SK-N-MC (cell line): ENCODE measurements at regions not wholly inside any gene's neighbourhood (a gene's known extent, or its start where the extent isn't known, plus 50 kb on each side); places are given as distances from the start of the nearest gene placed in this dataset.

Experiments
- DNase-seq: peaks from one replicate; pipeline ENCODE4 v3.0.0-alpha.2; 2011; ENCODE audit warnings: low read depth, low spot score
- H3K27ac ChIP-seq: fragments of 200-600 bp; sonication (generic); 2 replicates; pipeline ENCODE4 v1.5.1; 2016; ENCODE audit warnings: mixed run types
- H3K36me3 ChIP-seq: fragments of 200-600 bp; sonication (generic); 2 replicates; pipeline ENCODE4 v1.6.1; 2017; ENCODE audit warnings: antibody characterized with exemption, low read length, mixed read lengths; ENCODE audit not compliant: insufficient read depth
- H3K4me3 ChIP-seq: fragments of 200-600 bp; sonication (generic); 2 replicates; pipeline ENCODE4 v1.5.1; 2016
- H3K9ac ChIP-seq: fragments of 200-600 bp; sonication (generic); 2 replicates; pipeline ENCODE4 v1.8.0; 2017; ENCODE audit warnings: mixed run types, mixed read lengths; ENCODE audit not compliant: insufficient read length
- H3K9me3 ChIP-seq: fragments of 200-600 bp; sonication (generic); 2 replicates; pipeline ENCODE4 v1.6.1; 2017; ENCODE audit warnings: low read depth, mild to moderate bottlenecking, antibody characterized with exemption, low read length, moderate library complexity, mixed read lengths
- EZH2 ChIP-seq: fragments of 200-600 bp; sonication (generic); IDR thresholded peaks from one replicate; pipeline ENCODE4 v1.6.1; 2017; ENCODE audit warnings: antibody characterized with exemption
- FOXP2 ChIP-seq: optimal IDR thresholded peaks from 2 replicates; pipeline ENCODE3; 2011; ENCODE audit warnings: mild to moderate bottlenecking, moderate library complexity; ENCODE audit not compliant: insufficient read depth; ENCODE audit errors: extremely low read length, control extremely low read depth
- POLR2AphosphoS5 ChIP-seq: IDR thresholded peaks from 2 replicates; pipeline ENCODE4 v1.6.1; 2012; ENCODE audit warnings: mild to moderate bottlenecking, low read depth, low read length, borderline replicate concordance

GRCh38 chr15:96792216-96792615, 461.7 kb downstream of the NR2F2 start:
- no peaks in the 10 kb centered on the region for H3K9me3 ChIP-seq
- no peaks in the 10 kb centered on the region for H3K36me3 ChIP-seq

GRCh38 chr15:96796841-96797240, 466.3 kb downstream of the NR2F2 start:
- DNase-seq: no peak
- no peak overlapping the region for H3K4me3 ChIP-seq
- no peak overlapping the region for H3K27ac ChIP-seq
- no peak for TF ChIP-seq POLR2AphosphoS5
- no peak for TF ChIP-seq EZH2
- no peak for TF ChIP-seq FOXP2
- H3K9ac ChIP-seq: no peak overlapping the region
- no peaks in the 10 kb centered on the region for H3K9me3 ChIP-seq
- H3K36me3 ChIP-seq: no peaks in the 10 kb centered on the region

More at GRCh38 chr15:96792216-96792615, 461.7 kb downstream of the NR2F2 start:
- no peak for DNase-seq
- Histone ChIP-seq H3K9ac (no peak overlapping the region), H3K27ac (no peak overlapping the region), H3K4me3 (no peak overlapping the region)
- TF ChIP-seq FOXP2 (no peak), POLR2AphosphoS5 (no peak), EZH2 (no peak)

- Histone ChIP-seq H3K4me3 (no peak overlapping the region), H3K36me3 (no peaks in the 10 kb centered on the region), H3K9ac (no peak overlapping the region), H3K27ac (no peak overlapping the region), H3K9me3 (no peaks in the 10 kb centered on the region)
- TF ChIP-seq POLR2AphosphoS5: no peak
- no peak for TF ChIP-seq FOXP2
- no peak for TF ChIP-seq EZH2
- no peak for DNase-seq
These were observed 471.2 kb downstream of the NR2F2 start for GRCh38 chr15:96801576-96802150.

GRCh38 chr15:96802611-96803255, 472.2 kb downstream of the NR2F2 start:
- H3K9me3 ChIP-seq: no peaks in the 10 kb centered on the region
- H3K4me3 ChIP-seq: no peak overlapping the region
- DNase-seq: no peak
- H3K36me3 ChIP-seq: no peaks in the 10 kb centered on the region
- no peak overlapping the region for H3K27ac ChIP-seq
- no peak overlapping the region for H3K9ac ChIP-seq
- no peak for TF ChIP-seq POLR2AphosphoS5
- no peak for TF ChIP-seq EZH2
- no peak for TF ChIP-seq FOXP2

GRCh38 chr15:96804754-96805153, 474.3 kb downstream of the NR2F2 start:
- Histone ChIP-seq H3K27ac (no peak overlapping the region), H3K36me3 (no peaks in the 10 kb centered on the region), H3K9me3 (no peaks in the 10 kb centered on the region), H3K9ac (no peak overlapping the region), H3K4me3 (no peak overlapping the region)
- no peak for TF ChIP-seq EZH2
- no peak for TF ChIP-seq FOXP2
- TF ChIP-seq POLR2AphosphoS5: no peak
- no peak for DNase-seq

- DNase-seq: no peak
- no peak overlapping the region for H3K27ac ChIP-seq
- H3K9me3 ChIP-seq: no peaks in the 10 kb centered on the region
- H3K36me3 ChIP-seq: no peaks in the 10 kb centered on the region
- H3K9ac ChIP-seq: no peak overlapping the region
- TF ChIP-seq FOXP2 (no peak), EZH2 (no peak), POLR2AphosphoS5 (no peak)
- no peak overlapping the region for H3K4me3 ChIP-seq
These were observed 476.9 kb downstream of the NR2F2 start for GRCh38 chr15:96807361-96807760.

GRCh38 chr15:96817900-96818299, 487.4 kb downstream of the NR2F2 start:
- Histone ChIP-seq H3K36me3 (no peaks in the 10 kb centered on the region), H3K9me3 (no peaks in the 10 kb centered on the region), H3K27ac (no peak overlapping the region), H3K4me3 (no peak overlapping the region), H3K9ac (no peak overlapping the region)
- DNase-seq: no peak
- no peak for TF ChIP-seq EZH2
- TF ChIP-seq POLR2AphosphoS5: no peak
- TF ChIP-seq FOXP2: no peak

GRCh38 chr15:96818861-96819260, 488.4 kb downstream of the NR2F2 start:
- no peak overlapping the region for H3K4me3 ChIP-seq
- no peak for DNase-seq
- H3K9me3 ChIP-seq: no peaks in the 10 kb centered on the region
- no peak overlapping the region for H3K27ac ChIP-seq
- H3K36me3 ChIP-seq: no peaks in the 10 kb centered on the region
- H3K9ac ChIP-seq: no peak overlapping the region
- TF ChIP-seq EZH2: no peak
- no peak for TF ChIP-seq POLR2AphosphoS5
- TF ChIP-seq FOXP2: no peak

- Histone ChIP-seq H3K4me3 (no peak overlapping the region), H3K36me3 (no peaks in the 10 kb centered on the region), H3K9ac (no peak overlapping the region), H3K9me3 (no peaks in the 10 kb centered on the region), H3K27ac (no peak overlapping the region)
- TF ChIP-seq POLR2AphosphoS5 (no peak), EZH2 (no peak), FOXP2 (no peak)
- no peak for DNase-seq
These were observed 497.5 kb downstream of the NR2F2 start for GRCh38 chr15:96827981-96828380.
